Skeletal muscle cell (primary cell): ENCODE measurements at regions not wholly inside any gene's neighbourhood (a gene's known extent, or its start where the extent isn't known, plus 50 kb on each side); places are given as distances from the start of the nearest gene placed in this dataset.
"Not testable (repeated sequence)": the region's sequence is repeated elsewhere in the genome, so short reads cannot be mapped to it uniquely, and the experiment has no call there.

Experiments used
- DNase-seq: peaks from one replicate; pipeline ENCODE4 v3.0.0-alpha.2; 2010; ENCODE audit warnings: low read depth
- H3K4me3 ChIP-seq: 2 replicates; pipeline ENCODE4 v1.5.1; 2011; ENCODE audit warnings: low read depth, mild to moderate bottlenecking, control low read depth, low read length, moderate library complexity

- H3K4me3 ChIP-seq, DNase-seq: not testable (repeated sequence)
These were observed 179.6 kb upstream of the RND3 start for GRCh38 chr2:150667039-150667438.

- DNase-seq = peak; percentile 83
- no peak overlapping the region for H3K4me3 ChIP-seq
These were observed 175.7 kb upstream of the RND3 start for GRCh38 chr2:150663143-150663542.

- H3K4me3 ChIP-seq = no peak overlapping the region
- DNase-seq = no peak
These were observed 168.5 kb upstream of the RND3 start for GRCh38 chr2:150656002-150656401.

- DNase-seq = no peak
- no peak overlapping the region for H3K4me3 ChIP-seq
These were observed 165.9 kb upstream of the RND3 start for GRCh38 chr2:150653351-150653750.

GRCh38 chr2:150647943-150648342 is 160.5 kb upstream of the RND3 start:
- no peak for DNase-seq
- no peak overlapping the region for H3K4me3 ChIP-seq

GRCh38 chr2:150646746-150647145 is 159.3 kb upstream of the RND3 start:
- no peak for DNase-seq
- no peak overlapping the region for H3K4me3 ChIP-seq

- no peak for DNase-seq
- H3K4me3 ChIP-seq = no peak overlapping the region
These were observed 157.0 kb upstream of the RND3 start for GRCh38 chr2:150644298-150645067.

GRCh38 chr2:150643114-150643725 is 155.8 kb upstream of the RND3 start:
- H3K4me3 ChIP-seq = no peak overlapping the region
- no peak for DNase-seq

GRCh38 chr2:150640039-150640438 is 152.6 kb upstream of the RND3 start:
- no peak for DNase-seq

GRCh38 chr2:150639383-150639782 is 151.9 kb upstream of the RND3 start:
- DNase-seq = no peak
- H3K4me3 ChIP-seq = no peak overlapping the region

More at GRCh38 chr2:150640039-150640438, 152.6 kb upstream of the RND3 start:
- H3K4me3 ChIP-seq = peak overlapping the region; percentile 8

- H3K4me3 ChIP-seq = no peak overlapping the region
- no peak for DNase-seq
These were observed 143.9 kb upstream of the RND3 start for GRCh38 chr2:150631236-150631821.

GRCh38 chr2:150630587-150631235 is 143.2 kb upstream of the RND3 start:
- no peak for DNase-seq
- no peak overlapping the region for H3K4me3 ChIP-seq

GRCh38 chr2:150627526-150627925 is 140.1 kb upstream of the RND3 start:
- no peak for DNase-seq

GRCh38 chr2:150626934-150627411 is 139.5 kb upstream of the RND3 start:
- H3K4me3 ChIP-seq = no peak overlapping the region
- DNase-seq = no peak

More at GRCh38 chr2:150627526-150627925, 140.1 kb upstream of the RND3 start:
- H3K4me3 ChIP-seq = no peak overlapping the region

- no peak overlapping the region for H3K4me3 ChIP-seq
- no peak for DNase-seq
These were observed 138.3 kb upstream of the RND3 start for GRCh38 chr2:150625741-150626140.

GRCh38 chr2:150625303-150625702 is 137.8 kb upstream of the RND3 start:
- DNase-seq = no peak
- H3K4me3 ChIP-seq = no peak overlapping the region

GRCh38 chr2:150624001-150624401 is 136.5 kb upstream of the RND3 start:
- DNase-seq = peak; percentile 62
- no peak overlapping the region for H3K4me3 ChIP-seq

GRCh38 chr2:150621526-150622213 is 134.2 kb upstream of the RND3 start:
- DNase-seq = no peak

GRCh38 chr2:150620855-150621254 is 133.4 kb upstream of the RND3 start:
- H3K4me3 ChIP-seq = no peak overlapping the region
- DNase-seq = no peak

More at GRCh38 chr2:150621526-150622213, 134.2 kb upstream of the RND3 start:
- no peak overlapping the region for H3K4me3 ChIP-seq
